Astrocyte (in vitro differentiated cells and primary cell): ENCODE measurements at regions not wholly inside any gene's neighbourhood (a gene's known extent, or its start where the extent isn't known, plus 50 kb on each side); places are given as distances from the start of the nearest gene placed in this dataset.
A peak's percentile ranks its signal among the peaks of the same experiment; 100 is the strongest.

Experiments
- DNase-seq: peaks from one replicate; pipeline ENCODE4 v3.0.0-alpha.2; 2010; ENCODE audit warnings: low read depth
- FAIRE-seq: peaks from 2 replicates; lab custom pipeline; 2011; peaks lifted over from hg19 to GRCh38; lab: Jason Lieb, UNC
- H2AFZ ChIP-seq: 2 replicates; pipeline ENCODE4 v1.6.0; 2012; ENCODE audit warnings: low read depth, low read length, inconsistent platforms
- H3K27ac ChIP-seq: 2 replicates; pipeline ENCODE4 v1.5.1; 2011; ENCODE audit warnings: low read depth, low read length, inconsistent platforms
- H3K27me3 ChIP-seq: 2 replicates; pipeline ENCODE4 v1.6.0; 2011; ENCODE audit warnings: low read length, inconsistent platforms; ENCODE audit not compliant: insufficient read depth
- H3K36me3 ChIP-seq: 2 replicates; pipeline ENCODE4 v1.5.1; 2011; ENCODE audit warnings: low read length, inconsistent platforms; ENCODE audit not compliant: insufficient read depth
- H3K4me1 ChIP-seq: 2 replicates; pipeline ENCODE4 v1.5.1; 2011; ENCODE audit warnings: low read length, inconsistent platforms; ENCODE audit not compliant: insufficient read depth
- H3K4me2 ChIP-seq: 2 replicates; pipeline ENCODE4 v1.6.0; 2012; ENCODE audit warnings: low read length, inconsistent platforms
- H3K4me3 ChIP-seq: 2 replicates; pipeline ENCODE4 v1.5.1; 2011; ENCODE audit warnings: low read depth, mild to moderate bottlenecking, low read length, inconsistent platforms; ENCODE audit not compliant: insufficient read depth
- H3K79me2 ChIP-seq: 2 replicates; pipeline ENCODE4 v1.6.0; 2012; ENCODE audit warnings: mild to moderate bottlenecking, low read length, inconsistent platforms; ENCODE audit not compliant: insufficient read depth
- H3K9ac ChIP-seq: 2 replicates; pipeline ENCODE4 v1.6.0; 2012; ENCODE audit warnings: mild to moderate bottlenecking, low read length, inconsistent platforms
- H3K9me3 ChIP-seq: 2 replicates; pipeline ENCODE4 v1.5.1; 2012; ENCODE audit warnings: low read depth, mild to moderate bottlenecking, low read length, inconsistent platforms; ENCODE audit not compliant: insufficient read depth
- H4K20me1 ChIP-seq: 2 replicates; pipeline ENCODE4 v1.6.0; 2012; ENCODE audit warnings: low read length, inconsistent platforms; ENCODE audit not compliant: insufficient read depth
- H3K27ac Mint-ChIP-seq: one replicate; pipeline ENCODE4 v1.8.0; 2021; ENCODE audit warnings: mild to moderate bottlenecking, mixed read lengths; ENCODE audit not compliant: unreplicated experiment
- H3K27me3 Mint-ChIP-seq: one replicate; pipeline ENCODE4 v1.8.0; 2021; ENCODE audit warnings: low read depth, mixed read lengths; ENCODE audit not compliant: unreplicated experiment
- H3K36me3 Mint-ChIP-seq: one replicate; pipeline ENCODE4 v1.8.0; 2021; ENCODE audit warnings: low read depth, mixed read lengths; ENCODE audit not compliant: unreplicated experiment
- H3K4me1 Mint-ChIP-seq: one replicate; pipeline ENCODE4 v1.8.0; 2021; ENCODE audit warnings: low read depth, mixed read lengths; ENCODE audit not compliant: unreplicated experiment
- H3K4me3 Mint-ChIP-seq: one replicate; pipeline ENCODE4 v1.8.0; 2021; ENCODE audit warnings: mild to moderate bottlenecking, moderate library complexity, mixed read lengths; ENCODE audit not compliant: unreplicated experiment
- H3K9me3 Mint-ChIP-seq: one replicate; pipeline ENCODE4 v1.8.0; 2021; ENCODE audit warnings: mild to moderate bottlenecking, mixed read lengths; ENCODE audit not compliant: unreplicated experiment
- CTCF ChIP-seq: IDR thresholded peaks from 2 replicates; pipeline ENCODE4 v1.5.1; 2011; ENCODE audit warnings: low read depth, mild to moderate bottlenecking, inconsistent platforms, low read length, moderate library complexity; ENCODE audit not compliant: insufficient read depth
- EZH2 ChIP-seq: IDR thresholded peaks from 2 replicates; pipeline ENCODE4 v1.6.1; 2012; ENCODE audit warnings: mild to moderate bottlenecking, low read length, inconsistent platforms; ENCODE audit not compliant: insufficient read depth

- H3K9me3 Mint-ChIP-seq, result no peaks in the 10 kb centered on the region
- Histone ChIP-seq H3K27ac (no peak overlapping the region), H3K4me3 (no peak overlapping the region), H3K79me2 (no peaks in the 10 kb centered on the region), H4K20me1 (no peaks in the 10 kb centered on the region), H3K4me2 (no peak overlapping the region), H3K27me3 (no peaks in the 10 kb centered on the region), H3K9ac (no peak overlapping the region), H3K9me3 (no peaks in the 10 kb centered on the region), H3K36me3 (no peaks in the 10 kb centered on the region), H2AFZ (no peak overlapping the region), H3K4me1 (no peaks in the 10 kb centered on the region)
- FAIRE-seq (no peak), DNase-seq (no peak)
- H3K4me1 Mint-ChIP-seq, result no peaks in the 10 kb centered on the region
- no peak overlapping the region for H3K4me3 Mint-ChIP-seq
- H3K27ac Mint-ChIP-seq, result no peak overlapping the region
- TF ChIP-seq EZH2, result no peak
- no peak for TF ChIP-seq CTCF
- H3K27me3 Mint-ChIP-seq, result peaks cover 2% of the 10 kb centered on the region
- no peaks in the 10 kb centered on the region for H3K36me3 Mint-ChIP-seq
Observed at GRCh38 chr5:13488254-13488931, 456.1 kb downstream of the DNAH5 start.

- Mint-ChIP-seq H3K36me3 (no peaks in the 10 kb centered on the region), H3K4me1 (peaks cover 7% of the 10 kb centered on the region), H3K27ac (no peak overlapping the region), H3K9me3 (no peaks in the 10 kb centered on the region), H3K27me3 (peaks cover 10% of the 10 kb centered on the region), H3K4me3 (no peak overlapping the region)
- no peaks in the 10 kb centered on the region for H3K79me2 ChIP-seq
- no peak overlapping the region for H3K4me3 ChIP-seq
- H3K4me1 ChIP-seq, result peaks cover 13% of the 10 kb centered on the region
- no peak overlapping the region for H3K9ac ChIP-seq
- H4K20me1 ChIP-seq, result no peaks in the 10 kb centered on the region
- FAIRE-seq, result no peak
- no peaks in the 10 kb centered on the region for H3K9me3 ChIP-seq
- H3K27me3 ChIP-seq, result no peaks in the 10 kb centered on the region
- no peak overlapping the region for H3K4me2 ChIP-seq
- H2AFZ ChIP-seq, result no peak overlapping the region
- TF ChIP-seq CTCF (no peak), EZH2 (no peak)
- H3K27ac ChIP-seq, result no peak overlapping the region
- no peaks in the 10 kb centered on the region for H3K36me3 ChIP-seq
- no peak for DNase-seq
Observed at GRCh38 chr5:13480834-13481233, 463.7 kb downstream of the DNAH5 start.

- Histone ChIP-seq H3K27me3 (no peaks in the 10 kb centered on the region), H3K36me3 (no peaks in the 10 kb centered on the region), H3K9me3 (no peaks in the 10 kb centered on the region), H3K4me2 (peak overlapping the region; percentile 56), H3K27ac (no peak overlapping the region), H3K4me3 (no peak overlapping the region), H3K79me2 (no peaks in the 10 kb centered on the region), H4K20me1 (no peaks in the 10 kb centered on the region), H2AFZ (no peak overlapping the region), H3K9ac (no peak overlapping the region), H3K4me1 (peaks cover 13% of the 10 kb centered on the region)
- peaks cover 1% of the 10 kb centered on the region for H3K9me3 Mint-ChIP-seq
- no peaks in the 10 kb centered on the region for H3K36me3 Mint-ChIP-seq
- DNase-seq (peak; percentile 39), FAIRE-seq (no peak)
- no peak overlapping the region for H3K4me3 Mint-ChIP-seq
- TF ChIP-seq EZH2 (no peak), CTCF (peak; percentile 83)
- peaks cover 7% of the 10 kb centered on the region for H3K4me1 Mint-ChIP-seq
- H3K27me3 Mint-ChIP-seq, result peaks cover 10% of the 10 kb centered on the region
- peak overlapping the region; percentile 20 for H3K27ac Mint-ChIP-seq
Observed at GRCh38 chr5:13478831-13479465, 465.5 kb downstream of the DNAH5 start.
